HepG2 (cell line): ENCODE measurements at regions not wholly inside any gene's neighbourhood (a gene's known extent, or its start where the extent isn't known, plus 50 kb on each side); places are given as distances from the start of the nearest gene placed in this dataset.

Source experiments
- MED8 ChIP-seq: sonication (generic); formaldehyde crosslinking; IDR thresholded peaks from 2 replicates; pipeline ENCODE4 v1.8.1; 2023; ENCODE audit warnings: mild to moderate bottlenecking, missing genetic modification reagents; ENCODE audit not compliant: insufficient replicate concordance
- RBM22 ChIP-seq: fragments of 200-400 bp; formaldehyde crosslinking; optimal IDR thresholded peaks from 2 replicates; pipeline ENCODE3; 2017; ENCODE audit warnings: mild to moderate bottlenecking, low read length, moderate library complexity
- ZNF607 ChIP-seq: sonication (generic); formaldehyde crosslinking; IDR thresholded peaks from 2 replicates; pipeline ENCODE4 v1.5.1; 2020; ENCODE audit warnings: missing genetic modification reagents, mild to moderate bottlenecking, borderline replicate concordance
- TF ChIP-seq, protein P1 (sequence below): sonication (generic); formaldehyde crosslinking; IDR thresholded peaks from 2 replicates; pipeline ENCODE4 v1.5.0; 2020; ENCODE audit warnings: mild to moderate bottlenecking, missing genetic modification reagents, borderline replicate concordance
- TF ChIP-seq, protein P2 (sequence below): sonication (generic); IDR thresholded peaks from 2 replicates; pipeline ENCODE4 v1.6.1; 2016; ENCODE audit warnings: low read depth, borderline replicate concordance

DNA sequence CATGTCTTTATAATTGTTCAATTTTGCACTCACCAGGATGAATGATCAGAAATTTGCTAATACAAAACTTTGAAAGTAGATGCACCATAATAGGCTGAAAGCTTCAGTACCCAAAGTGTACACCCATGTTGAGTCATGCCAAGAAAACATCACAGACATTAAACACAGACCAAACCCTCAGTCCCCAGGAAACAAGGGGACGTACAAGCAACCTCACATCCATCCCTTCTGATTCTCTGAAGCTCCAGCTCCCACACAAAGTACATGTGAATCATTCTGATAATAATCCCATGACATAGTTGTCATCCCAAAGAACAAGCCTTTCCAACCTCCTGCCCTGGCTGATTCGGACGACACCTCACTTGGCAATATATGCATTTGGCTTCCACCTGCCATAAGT, 183.8 kb downstream of the SNX19 start (continued):
- TF ChIP-seq, protein P1, sequence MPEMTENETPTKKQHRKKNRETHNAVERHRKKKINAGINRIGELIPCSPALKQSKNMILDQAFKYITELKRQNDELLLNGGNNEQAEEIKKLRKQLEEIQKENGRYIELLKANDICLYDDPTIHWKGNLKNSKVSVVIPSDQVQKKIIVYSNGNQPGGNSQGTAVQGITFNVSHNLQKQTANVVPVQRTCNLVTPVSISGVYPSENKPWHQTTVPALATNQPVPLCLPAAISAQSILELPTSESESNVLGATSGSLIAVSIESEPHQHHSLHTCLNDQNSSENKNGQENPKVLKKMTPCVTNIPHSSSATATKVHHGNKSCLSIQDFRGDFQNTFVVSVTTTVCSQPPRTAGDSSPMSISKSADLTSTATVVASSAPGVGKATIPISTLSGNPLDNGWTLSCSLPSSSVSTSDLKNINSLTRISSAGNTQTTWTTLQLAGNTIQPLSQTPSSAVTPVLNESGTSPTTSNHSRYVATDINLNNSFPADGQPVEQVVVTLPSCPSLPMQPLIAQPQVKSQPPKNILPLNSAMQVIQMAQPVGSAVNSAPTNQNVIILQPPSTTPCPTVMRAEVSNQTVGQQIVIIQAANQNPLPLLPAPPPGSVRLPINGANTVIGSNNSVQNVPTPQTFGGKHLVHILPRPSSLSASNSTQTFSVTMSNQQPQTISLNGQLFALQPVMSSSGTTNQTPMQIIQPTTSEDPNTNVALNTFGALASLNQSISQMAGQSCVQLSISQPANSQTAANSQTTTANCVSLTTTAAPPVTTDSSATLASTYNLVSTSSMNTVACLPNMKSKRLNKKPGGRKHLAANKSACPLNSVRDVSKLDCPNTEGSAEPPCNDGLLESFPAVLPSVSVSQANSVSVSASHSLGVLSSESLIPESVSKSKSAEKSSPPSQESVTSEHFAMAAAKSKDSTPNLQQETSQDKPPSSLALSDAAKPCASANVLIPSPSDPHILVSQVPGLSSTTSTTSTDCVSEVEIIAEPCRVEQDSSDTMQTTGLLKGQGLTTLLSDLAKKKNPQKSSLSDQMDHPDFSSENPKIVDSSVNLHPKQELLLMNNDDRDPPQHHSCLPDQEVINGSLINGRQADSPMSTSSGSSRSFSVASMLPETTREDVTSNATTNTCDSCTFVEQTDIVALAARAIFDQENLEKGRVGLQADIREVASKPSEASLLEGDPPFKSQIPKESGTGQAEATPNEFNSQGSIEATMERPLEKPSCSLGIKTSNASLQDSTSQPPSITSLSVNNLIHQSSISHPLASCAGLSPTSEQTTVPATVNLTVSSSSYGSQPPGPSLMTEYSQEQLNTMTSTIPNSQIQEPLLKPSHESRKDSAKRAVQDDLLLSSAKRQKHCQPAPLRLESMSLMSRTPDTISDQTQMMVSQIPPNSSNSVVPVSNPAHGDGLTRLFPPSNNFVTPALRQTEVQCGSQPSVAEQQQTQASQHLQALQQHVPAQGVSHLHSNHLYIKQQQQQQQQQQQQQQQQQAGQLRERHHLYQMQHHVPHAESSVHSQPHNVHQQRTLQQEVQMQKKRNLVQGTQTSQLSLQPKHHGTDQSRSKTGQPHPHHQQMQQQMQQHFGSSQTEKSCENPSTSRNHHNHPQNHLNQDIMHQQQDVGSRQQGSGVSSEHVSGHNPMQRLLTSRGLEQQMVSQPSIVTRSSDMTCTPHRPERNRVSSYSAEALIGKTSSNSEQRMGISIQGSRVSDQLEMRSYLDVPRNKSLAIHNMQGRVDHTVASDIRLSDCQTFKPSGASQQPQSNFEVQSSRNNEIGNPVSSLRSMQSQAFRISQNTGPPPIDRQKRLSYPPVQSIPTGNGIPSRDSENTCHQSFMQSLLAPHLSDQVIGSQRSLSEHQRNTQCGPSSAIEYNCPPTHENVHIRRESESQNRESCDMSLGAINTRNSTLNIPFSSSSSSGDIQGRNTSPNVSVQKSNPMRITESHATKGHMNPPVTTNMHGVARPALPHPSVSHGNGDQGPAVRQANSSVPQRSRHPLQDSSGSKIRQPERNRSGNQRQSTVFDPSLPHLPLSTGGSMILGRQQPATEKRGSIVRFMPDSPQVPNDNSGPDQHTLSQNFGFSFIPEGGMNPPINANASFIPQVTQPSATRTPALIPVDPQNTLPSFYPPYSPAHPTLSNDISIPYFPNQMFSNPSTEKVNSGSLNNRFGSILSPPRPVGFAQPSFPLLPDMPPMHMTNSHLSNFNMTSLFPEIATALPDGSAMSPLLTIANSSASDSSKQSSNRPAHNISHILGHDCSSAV (CRISPR knock-in tag): no peak
- TF ChIP-seq MED8 (CRISPR knock-in tag): no peak
- no peak for TF ChIP-seq ZNF607
- TF ChIP-seq RBM22: no peak
- TF ChIP-seq, protein P2, sequence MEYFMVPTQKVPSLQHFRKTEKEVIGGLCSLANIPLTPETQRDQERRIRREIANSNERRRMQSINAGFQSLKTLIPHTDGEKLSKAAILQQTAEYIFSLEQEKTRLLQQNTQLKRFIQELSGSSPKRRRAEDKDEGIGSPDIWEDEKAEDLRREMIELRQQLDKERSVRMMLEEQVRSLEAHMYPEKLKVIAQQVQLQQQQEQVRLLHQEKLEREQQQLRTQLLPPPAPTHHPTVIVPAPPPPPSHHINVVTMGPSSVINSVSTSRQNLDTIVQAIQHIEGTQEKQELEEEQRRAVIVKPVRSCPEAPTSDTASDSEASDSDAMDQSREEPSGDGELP: no peak
